ENCODE measurements at regions not wholly inside any gene's neighbourhood (a gene's known extent, or its start where the extent isn't known, plus 50 kb on each side); places are given as distances from the start of the nearest gene placed in this dataset.

GRCh38 chr2:95730813-95731212, 139.0 kb downstream of the TRIM43 start:
- TF ChIP-seq, protein P1, sequence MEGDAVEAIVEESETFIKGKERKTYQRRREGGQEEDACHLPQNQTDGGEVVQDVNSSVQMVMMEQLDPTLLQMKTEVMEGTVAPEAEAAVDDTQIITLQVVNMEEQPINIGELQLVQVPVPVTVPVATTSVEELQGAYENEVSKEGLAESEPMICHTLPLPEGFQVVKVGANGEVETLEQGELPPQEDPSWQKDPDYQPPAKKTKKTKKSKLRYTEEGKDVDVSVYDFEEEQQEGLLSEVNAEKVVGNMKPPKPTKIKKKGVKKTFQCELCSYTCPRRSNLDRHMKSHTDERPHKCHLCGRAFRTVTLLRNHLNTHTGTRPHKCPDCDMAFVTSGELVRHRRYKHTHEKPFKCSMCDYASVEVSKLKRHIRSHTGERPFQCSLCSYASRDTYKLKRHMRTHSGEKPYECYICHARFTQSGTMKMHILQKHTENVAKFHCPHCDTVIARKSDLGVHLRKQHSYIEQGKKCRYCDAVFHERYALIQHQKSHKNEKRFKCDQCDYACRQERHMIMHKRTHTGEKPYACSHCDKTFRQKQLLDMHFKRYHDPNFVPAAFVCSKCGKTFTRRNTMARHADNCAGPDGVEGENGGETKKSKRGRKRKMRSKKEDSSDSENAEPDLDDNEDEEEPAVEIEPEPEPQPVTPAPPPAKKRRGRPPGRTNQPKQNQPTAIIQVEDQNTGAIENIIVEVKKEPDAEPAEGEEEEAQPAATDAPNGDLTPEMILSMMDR (IDR thresholded peaks at IDR 0.05): no peak
- TF ChIP-seq POLR2AphosphoS5 (IDR thresholded peaks at IDR 0.05; ENCODE audit: low read depth, low read length) (no peak), SIN3A (IDR thresholded peaks at IDR 0.05; ENCODE audit: borderline replicate concordance, insufficient read depth, low read depth, low read length) (no peak)

All from Panc1 (cell line).